ENCODE measurements at regions not wholly inside any gene's neighbourhood (a gene's known extent, or its start where the extent isn't known, plus 50 kb on each side); places are given as distances from the start of the nearest gene placed in this dataset.

- TF ChIP-seq BCL11A (IDR thresholded peaks at IDR 0.05; ENCODE audit: low read depth in 2 of 2, low read length in 2 of 2), result no peak
- no peak for TF ChIP-seq CREB1 (IDR thresholded peaks at IDR 0.05)
- no peak for TF ChIP-seq KDM4A (IDR thresholded peaks at IDR 0.05; ENCODE audit: low read depth, low read length, severe bottlenecking)
- TF ChIP-seq TBP (IDR thresholded peaks at IDR 0.05; ENCODE audit: low read depth, low read length), result no peak
- TF ChIP-seq YY1 (IDR thresholded peaks at IDR 0.05; ENCODE audit: low read depth, low read length), result no peak
- TF ChIP-seq FOSL1 (IDR thresholded peaks at IDR 0.05; ENCODE audit: insufficient read depth, low read depth, low read length), result no peak
- no peak for TF ChIP-seq KDM1A (IDR thresholded peaks at IDR 0.05; ENCODE audit: borderline replicate concordance, low read length)
- peak overlapping the region; percentile 93; the same call in 1 of the 2 replicates for H2BK20ac ChIP-seq (ENCODE audit: low read length)
- no peak overlapping the region for H2BK120ac ChIP-seq (replicated peaks; ENCODE audit: low read depth, low read length)
- H4K5ac ChIP-seq (ENCODE audit: insufficient read length, low read depth, low read length), result no peak overlapping the region
- CTCF ChIA-PET (ENCODE audit: partially characterized antibody), result interaction anchor here (1.0 to 1.1 kb wide), 2 partner anchors 35 to 39 kb away, joined by 3 to 4 read pairs; no protein-coding TSS in a partner anchor
- no peaks in the 10 kb centered on the region for H3K79me2 ChIP-seq (ENCODE audit: control insufficient read depth in 1 of 2, insufficient read depth in 2 of 2, low read length in 2 of 2)
- no peak overlapping the region for H3K27ac ChIP-seq (ENCODE audit: low read depth, low read length)
- no peak overlapping the region for H3K23ac ChIP-seq (ENCODE audit: insufficient read length)
- no peak overlapping the region for H3K18ac ChIP-seq (ENCODE audit: extremely low read depth, low read length)
- no peak overlapping the region for H3K9ac ChIP-seq (replicated peaks in 1 of 4; ENCODE audit: extremely low read depth in 1 of 4, low read depth in 3 of 4, low read length in 3 of 4)
- no peak overlapping the region for H3K56ac ChIP-seq (replicated peaks; ENCODE audit: insufficient read length, low read depth, low read length)
- H2BK5ac ChIP-seq (ENCODE audit: low read depth, low read length), result no peak overlapping the region
- H3K4me1 ChIP-seq (replicated peaks in 1 of 4; ENCODE audit: control insufficient read depth in 3 of 4, insufficient read depth in 4 of 4, low read length in 3 of 4), result peaks cover 3 to 10% (median 7%) of the 10 kb centered on the region in 4 experiments
- H3K4me3 ChIP-seq (ENCODE audit: extremely low read depth in 1 of 4, insufficient read depth in 2 of 4, low read depth in 3 of 4, low read length in 4 of 4), result no peak overlapping the region
- H3K4me2 ChIP-seq (ENCODE audit: insufficient read depth in 1 of 2, low read depth in 2 of 2, low read length in 2 of 2), result peak overlapping the region in 1 of 2 experiments; percentile 1; a peak in 1 of 4 replicates
- peak overlapping the region; percentile 13; the same call in 1 of the 2 replicates for H2BK12ac ChIP-seq (ENCODE audit: low read depth, low read length)
- H3K36me3 ChIP-seq (ENCODE audit: control insufficient read depth in 2 of 4, insufficient read depth in 4 of 4, low read length in 3 of 4), result no peaks in the 10 kb centered on the region
- no peak overlapping the region for H4K91ac ChIP-seq (replicated peaks; ENCODE audit: insufficient read length, low read length)
- H3K9me3 ChIP-seq (ENCODE audit: insufficient read depth in 2 of 2, low read depth in 1 of 2, low read length in 1 of 2), result no peaks in the 10 kb centered on the region
- POLR2A ChIA-PET (ENCODE audit: partially characterized antibody), result no interaction called here
- H3K14ac ChIP-seq (ENCODE audit: insufficient read length), result no peak overlapping the region
- no peak overlapping the region for H2BK15ac ChIP-seq (ENCODE audit: low read length)
- peaks cover 0 to 2% (median under 1%) of the 10 kb centered on the region in 4 experiments; a peak in 3 of 7 replicates for H3K27me3 ChIP-seq (replicated peaks in 1 of 4; ENCODE audit: control insufficient read depth in 3 of 4, extremely low read depth in 1 of 4, insufficient read depth in 3 of 4, low read length in 3 of 4)
- H3K4ac ChIP-seq (replicated peaks; ENCODE audit: insufficient read length, low read depth, low read length), result no peak overlapping the region
- WGBS, 2 experiments (ENCODE audit: extremely low coverage in 1 of 2, insufficient coverage in 1 of 2, insufficient read length in 1 of 2, insufficient replicate concordance in 2 of 2, low coverage in 1 of 2, low lambda C conversion rate in 2 of 2, missing lambda C conversion rate in 1 of 2), result 78% methylated on average over 1 of the region's 1 CpG; no CpG with 5 or more reads in 1 of the 2 experiments
- no peak overlapping the region for H4K8ac ChIP-seq (ENCODE audit: extremely low read depth, insufficient read depth, low read length)
- no peaks in the 10 kb centered on the region for H4K20me1 ChIP-seq (replicated peaks in 1 of 2; ENCODE audit: control insufficient read depth in 1 of 2, insufficient read depth in 2 of 2, low read length in 2 of 2)
- H3K79me1 ChIP-seq (ENCODE audit: low read depth, low read length), result no peaks in the 10 kb centered on the region
- peak overlapping the region; percentile 9; the same call in 1 of the 2 replicates for H2AFZ ChIP-seq (ENCODE audit: low read length)
- no peaks in the 10 kb centered on the region for H3K23me2 ChIP-seq (ENCODE audit: low read depth, low read length)
- FAIRE-seq (no peak), DNase-seq (ENCODE audit: low read depth in 1 of 2, low spot score in 2 of 2) (no peak)
- H2AK5ac ChIP-seq (ENCODE audit: low read depth, low read length), result no peak overlapping the region
Observed at GRCh38 chr1:17958704-17959103, 148.9 kb upstream of the IGSF21 start.
